ENCODE measurements at regions not wholly inside any gene's neighbourhood (a gene's known extent, or its start where the extent isn't known, plus 50 kb on each side); places are given as distances from the start of the nearest gene placed in this dataset.

DNA sequence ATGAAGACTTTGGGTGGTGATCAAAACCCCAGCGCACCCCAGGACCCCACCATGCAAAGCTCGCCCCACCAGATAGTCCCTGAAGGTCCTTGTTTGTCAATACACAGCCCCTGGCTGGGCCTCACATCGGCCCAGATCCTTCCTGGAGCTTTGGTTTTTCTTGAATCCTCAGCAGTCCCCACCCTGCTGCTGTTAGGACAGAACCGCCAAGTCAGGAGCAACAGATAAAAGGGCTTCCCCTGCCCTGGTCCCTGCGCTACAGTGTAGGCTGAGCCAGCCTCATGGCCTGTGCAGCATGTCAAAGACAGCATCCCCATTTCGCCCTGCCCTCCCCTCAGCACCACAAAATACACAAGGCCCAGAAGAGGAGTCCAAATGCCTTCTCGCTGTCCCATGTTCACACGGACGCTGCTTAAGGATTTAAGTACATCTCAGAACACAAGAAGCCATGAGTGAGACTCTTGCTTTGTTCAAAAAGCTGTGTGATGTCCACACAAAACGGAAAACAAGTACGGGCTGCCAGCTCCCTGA, 65.7 kb downstream of the PSMG1 start:
- TF ChIP-seq, protein P1, sequence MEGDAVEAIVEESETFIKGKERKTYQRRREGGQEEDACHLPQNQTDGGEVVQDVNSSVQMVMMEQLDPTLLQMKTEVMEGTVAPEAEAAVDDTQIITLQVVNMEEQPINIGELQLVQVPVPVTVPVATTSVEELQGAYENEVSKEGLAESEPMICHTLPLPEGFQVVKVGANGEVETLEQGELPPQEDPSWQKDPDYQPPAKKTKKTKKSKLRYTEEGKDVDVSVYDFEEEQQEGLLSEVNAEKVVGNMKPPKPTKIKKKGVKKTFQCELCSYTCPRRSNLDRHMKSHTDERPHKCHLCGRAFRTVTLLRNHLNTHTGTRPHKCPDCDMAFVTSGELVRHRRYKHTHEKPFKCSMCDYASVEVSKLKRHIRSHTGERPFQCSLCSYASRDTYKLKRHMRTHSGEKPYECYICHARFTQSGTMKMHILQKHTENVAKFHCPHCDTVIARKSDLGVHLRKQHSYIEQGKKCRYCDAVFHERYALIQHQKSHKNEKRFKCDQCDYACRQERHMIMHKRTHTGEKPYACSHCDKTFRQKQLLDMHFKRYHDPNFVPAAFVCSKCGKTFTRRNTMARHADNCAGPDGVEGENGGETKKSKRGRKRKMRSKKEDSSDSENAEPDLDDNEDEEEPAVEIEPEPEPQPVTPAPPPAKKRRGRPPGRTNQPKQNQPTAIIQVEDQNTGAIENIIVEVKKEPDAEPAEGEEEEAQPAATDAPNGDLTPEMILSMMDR (conservative IDR thresholded peaks at IDR 0.05; ENCODE audit: low read depth in 2 of 2), result no peak
- no peak for TF ChIP-seq EZH2 (IDR thresholded peaks at IDR 0.05; ENCODE audit: low read depth, unreplicated experiment)
- no peak for TF ChIP-seq POLR2AphosphoS5 (IDR thresholded peaks at IDR 0.05; ENCODE audit: low read depth)
- TF ChIP-seq EZH2phosphoT487 (IDR thresholded peaks at IDR 0.05; ENCODE audit: unreplicated experiment), result no peak
- TF ChIP-seq CREB1 (CRISPR knock-in tag; IDR thresholded peaks at IDR 0.05; ENCODE audit: low read depth), result no peak
- TF ChIP-seq, protein P2, sequence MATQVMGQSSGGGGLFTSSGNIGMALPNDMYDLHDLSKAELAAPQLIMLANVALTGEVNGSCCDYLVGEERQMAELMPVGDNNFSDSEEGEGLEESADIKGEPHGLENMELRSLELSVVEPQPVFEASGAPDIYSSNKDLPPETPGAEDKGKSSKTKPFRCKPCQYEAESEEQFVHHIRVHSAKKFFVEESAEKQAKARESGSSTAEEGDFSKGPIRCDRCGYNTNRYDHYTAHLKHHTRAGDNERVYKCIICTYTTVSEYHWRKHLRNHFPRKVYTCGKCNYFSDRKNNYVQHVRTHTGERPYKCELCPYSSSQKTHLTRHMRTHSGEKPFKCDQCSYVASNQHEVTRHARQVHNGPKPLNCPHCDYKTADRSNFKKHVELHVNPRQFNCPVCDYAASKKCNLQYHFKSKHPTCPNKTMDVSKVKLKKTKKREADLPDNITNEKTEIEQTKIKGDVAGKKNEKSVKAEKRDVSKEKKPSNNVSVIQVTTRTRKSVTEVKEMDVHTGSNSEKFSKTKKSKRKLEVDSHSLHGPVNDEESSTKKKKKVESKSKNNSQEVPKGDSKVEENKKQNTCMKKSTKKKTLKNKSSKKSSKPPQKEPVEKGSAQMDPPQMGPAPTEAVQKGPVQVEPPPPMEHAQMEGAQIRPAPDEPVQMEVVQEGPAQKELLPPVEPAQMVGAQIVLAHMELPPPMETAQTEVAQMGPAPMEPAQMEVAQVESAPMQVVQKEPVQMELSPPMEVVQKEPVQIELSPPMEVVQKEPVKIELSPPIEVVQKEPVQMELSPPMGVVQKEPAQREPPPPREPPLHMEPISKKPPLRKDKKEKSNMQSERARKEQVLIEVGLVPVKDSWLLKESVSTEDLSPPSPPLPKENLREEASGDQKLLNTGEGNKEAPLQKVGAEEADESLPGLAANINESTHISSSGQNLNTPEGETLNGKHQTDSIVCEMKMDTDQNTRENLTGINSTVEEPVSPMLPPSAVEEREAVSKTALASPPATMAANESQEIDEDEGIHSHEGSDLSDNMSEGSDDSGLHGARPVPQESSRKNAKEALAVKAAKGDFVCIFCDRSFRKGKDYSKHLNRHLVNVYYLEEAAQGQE (IDR thresholded peaks at IDR 0.05; ENCODE audit: unreplicated experiment), result no peak
- TF ChIP-seq, protein P3, sequence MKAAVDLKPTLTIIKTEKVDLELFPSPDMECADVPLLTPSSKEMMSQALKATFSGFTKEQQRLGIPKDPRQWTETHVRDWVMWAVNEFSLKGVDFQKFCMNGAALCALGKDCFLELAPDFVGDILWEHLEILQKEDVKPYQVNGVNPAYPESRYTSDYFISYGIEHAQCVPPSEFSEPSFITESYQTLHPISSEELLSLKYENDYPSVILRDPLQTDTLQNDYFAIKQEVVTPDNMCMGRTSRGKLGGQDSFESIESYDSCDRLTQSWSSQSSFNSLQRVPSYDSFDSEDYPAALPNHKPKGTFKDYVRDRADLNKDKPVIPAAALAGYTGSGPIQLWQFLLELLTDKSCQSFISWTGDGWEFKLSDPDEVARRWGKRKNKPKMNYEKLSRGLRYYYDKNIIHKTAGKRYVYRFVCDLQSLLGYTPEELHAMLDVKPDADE (IDR thresholded peaks at IDR 0.05), result no peak
- TF ChIP-seq, protein P4, sequence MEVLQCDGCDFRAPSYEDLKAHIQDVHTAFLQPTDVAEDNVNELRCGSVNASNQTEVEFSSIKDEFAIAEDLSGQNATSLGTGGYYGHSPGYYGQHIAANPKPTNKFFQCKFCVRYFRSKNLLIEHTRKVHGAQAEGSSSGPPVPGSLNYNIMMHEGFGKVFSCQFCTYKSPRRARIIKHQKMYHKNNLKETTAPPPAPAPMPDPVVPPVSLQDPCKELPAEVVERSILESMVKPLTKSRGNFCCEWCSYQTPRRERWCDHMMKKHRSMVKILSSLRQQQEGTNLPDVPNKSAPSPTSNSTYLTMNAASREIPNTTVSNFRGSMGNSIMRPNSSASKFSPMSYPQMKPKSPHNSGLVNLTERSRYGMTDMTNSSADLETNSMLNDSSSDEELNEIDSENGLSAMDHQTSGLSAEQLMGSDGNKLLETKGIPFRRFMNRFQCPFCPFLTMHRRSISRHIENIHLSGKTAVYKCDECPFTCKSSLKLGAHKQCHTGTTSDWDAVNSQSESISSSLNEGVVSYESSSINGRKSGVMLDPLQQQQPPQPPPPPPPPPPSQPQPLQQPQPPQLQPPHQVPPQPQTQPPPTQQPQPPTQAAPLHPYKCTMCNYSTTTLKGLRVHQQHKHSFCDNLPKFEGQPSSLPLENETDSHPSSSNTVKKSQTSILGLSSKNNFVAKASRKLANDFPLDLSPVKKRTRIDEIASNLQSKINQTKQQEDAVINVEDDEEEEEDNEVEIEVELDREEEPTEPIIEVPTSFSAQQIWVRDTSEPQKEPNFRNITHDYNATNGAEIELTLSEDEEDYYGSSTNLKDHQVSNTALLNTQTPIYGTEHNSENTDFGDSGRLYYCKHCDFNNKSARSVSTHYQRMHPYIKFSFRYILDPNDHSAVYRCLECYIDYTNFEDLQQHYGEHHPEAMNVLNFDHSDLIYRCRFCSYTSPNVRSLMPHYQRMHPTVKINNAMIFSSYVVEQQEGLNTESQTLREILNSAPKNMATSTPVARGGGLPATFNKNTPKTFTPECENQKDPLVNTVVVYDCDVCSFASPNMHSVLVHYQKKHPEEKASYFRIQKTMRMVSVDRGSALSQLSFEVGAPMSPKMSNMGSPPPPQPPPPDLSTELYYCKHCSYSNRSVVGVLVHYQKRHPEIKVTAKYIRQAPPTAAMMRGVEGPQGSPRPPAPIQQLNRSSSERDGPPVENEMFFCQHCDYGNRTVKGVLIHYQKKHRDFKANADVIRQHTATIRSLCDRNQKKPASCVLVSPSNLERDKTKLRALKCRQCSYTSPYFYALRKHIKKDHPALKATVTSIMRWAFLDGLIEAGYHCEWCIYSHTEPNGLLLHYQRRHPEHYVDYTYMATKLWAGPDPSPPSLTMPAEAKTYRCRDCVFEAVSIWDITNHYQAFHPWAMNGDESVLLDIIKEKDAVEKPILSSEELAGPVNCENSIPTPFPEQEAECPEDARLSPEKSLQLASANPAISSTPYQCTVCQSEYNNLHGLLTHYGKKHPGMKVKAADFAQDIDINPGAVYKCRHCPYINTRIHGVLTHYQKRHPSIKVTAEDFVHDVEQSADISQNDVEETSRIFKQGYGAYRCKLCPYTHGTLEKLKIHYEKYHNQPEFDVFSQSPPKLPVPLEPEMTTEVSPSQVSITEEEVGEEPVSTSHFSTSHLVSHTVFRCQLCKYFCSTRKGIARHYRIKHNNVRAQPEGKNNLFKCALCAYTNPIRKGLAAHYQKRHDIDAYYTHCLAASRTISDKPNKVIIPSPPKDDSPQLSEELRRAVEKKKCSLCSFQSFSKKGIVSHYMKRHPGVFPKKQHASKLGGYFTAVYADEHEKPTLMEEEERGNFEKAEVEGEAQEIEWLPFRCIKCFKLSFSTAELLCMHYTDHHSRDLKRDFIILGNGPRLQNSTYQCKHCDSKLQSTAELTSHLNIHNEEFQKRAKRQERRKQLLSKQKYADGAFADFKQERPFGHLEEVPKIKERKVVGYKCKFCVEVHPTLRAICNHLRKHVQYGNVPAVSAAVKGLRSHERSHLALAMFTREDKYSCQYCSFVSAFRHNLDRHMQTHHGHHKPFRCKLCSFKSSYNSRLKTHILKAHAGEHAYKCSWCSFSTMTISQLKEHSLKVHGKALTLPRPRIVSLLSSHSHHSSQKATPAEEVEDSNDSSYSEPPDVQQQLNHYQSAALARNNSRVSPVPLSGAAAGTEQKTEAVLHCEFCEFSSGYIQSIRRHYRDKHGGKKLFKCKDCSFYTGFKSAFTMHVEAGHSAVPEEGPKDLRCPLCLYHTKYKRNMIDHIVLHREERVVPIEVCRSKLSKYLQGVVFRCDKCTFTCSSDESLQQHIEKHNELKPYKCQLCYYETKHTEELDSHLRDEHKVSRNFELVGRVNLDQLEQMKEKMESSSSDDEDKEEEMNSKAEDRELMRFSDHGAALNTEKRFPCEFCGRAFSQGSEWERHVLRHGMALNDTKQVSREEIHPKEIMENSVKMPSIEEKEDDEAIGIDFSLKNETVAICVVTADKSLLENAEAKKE (CRISPR knock-in tag; IDR thresholded peaks at IDR 0.05), result no peak
- TF ChIP-seq JUNB (IDR thresholded peaks at IDR 0.05; ENCODE audit: unreplicated experiment), result no peak
- no peak for TF ChIP-seq STAT1 (IDR thresholded peaks at IDR 0.05; ENCODE audit: unreplicated experiment)
- TF ChIP-seq ZNF331 (CRISPR knock-in tag; IDR thresholded peaks at IDR 0.05; ENCODE audit: low read depth), result no peak
